NCI-H1105 (cell line): ENCODE measurements at regions not wholly inside any gene's neighbourhood (a gene's known extent, or its start where the extent isn't known, plus 50 kb on each side); places are given as distances from the start of the nearest gene placed in this dataset.

Experiments used
- DNase-seq: peaks from one replicate; lab custom pipeline; 2025; lab: John Stamatoyannopoulos, UW

GRCh38 chr18:78679613-78680260 lies 299.9 kb upstream of the SALL3 start:
- no peak for DNase-seq

- DNase-seq, result no peak
Observed at GRCh38 chr18:78681396-78681795, 298.2 kb upstream of the SALL3 start.

- no peak for DNase-seq
Observed at GRCh38 chr18:78681934-78682333, 297.7 kb upstream of the SALL3 start.

- no peak for DNase-seq
Observed at GRCh38 chr18:78682716-78683115, 296.9 kb upstream of the SALL3 start.

- DNase-seq, result no peak
Observed at GRCh38 chr18:78683191-78684010, 296.2 kb upstream of the SALL3 start.

GRCh38 chr18:78685250-78685979 lies 294.2 kb upstream of the SALL3 start:
- DNase-seq, result no peak

- DNase-seq, result no peak
Observed at GRCh38 chr18:78685980-78686530, 293.6 kb upstream of the SALL3 start.

GRCh38 chr18:78686976-78687685 lies 292.5 kb upstream of the SALL3 start:
- no peak for DNase-seq

GRCh38 chr18:78687736-78688135 lies 291.9 kb upstream of the SALL3 start:
- no peak for DNase-seq

- no peak for DNase-seq
Observed at GRCh38 chr18:78688249-78688648, 291.4 kb upstream of the SALL3 start.

- no peak for DNase-seq
Observed at GRCh38 chr18:78688916-78689315, 290.7 kb upstream of the SALL3 start.

GRCh38 chr18:78689606-78690005 lies 290.0 kb upstream of the SALL3 start:
- no peak for DNase-seq

- no peak for DNase-seq
Observed at GRCh38 chr18:78692105-78692504, 287.5 kb upstream of the SALL3 start.

GRCh38 chr18:78693429-78693828 lies 286.2 kb upstream of the SALL3 start:
- DNase-seq, result no peak

- DNase-seq, result no peak
Observed at GRCh38 chr18:78696698-78697435, 282.8 kb upstream of the SALL3 start.

- no peak for DNase-seq
Observed at GRCh38 chr18:78697446-78697845, 282.2 kb upstream of the SALL3 start.

GRCh38 chr18:78698914-78699313 lies 280.7 kb upstream of the SALL3 start:
- no peak for DNase-seq

GRCh38 chr18:78699499-78699898 lies 280.1 kb upstream of the SALL3 start:
- DNase-seq, result no peak

- DNase-seq, result peak; percentile 37
Observed at GRCh38 chr18:78701771-78702396, 277.7 kb upstream of the SALL3 start.

GRCh38 chr18:78703291-78703690 lies 276.3 kb upstream of the SALL3 start:
- no peak for DNase-seq

GRCh38 chr18:78704971-78705461 lies 274.6 kb upstream of the SALL3 start:
- DNase-seq, result no peak
